Retina (tissue), 1 donor: ENCODE measurements at regions not wholly inside any gene's neighbourhood (a gene's known extent, or its start where the extent isn't known, plus 50 kb on each side); places are given as distances from the start of the nearest gene placed in this dataset.
"Not testable (repeated sequence)": the region's sequence is repeated elsewhere in the genome, so short reads cannot be mapped to it uniquely, and the experiment has no call there.

ENCODE experiments used
- DNase-seq: peaks from one replicate; pipeline ENCODE4 v3.0.0-alpha.2; 2016

DNA sequence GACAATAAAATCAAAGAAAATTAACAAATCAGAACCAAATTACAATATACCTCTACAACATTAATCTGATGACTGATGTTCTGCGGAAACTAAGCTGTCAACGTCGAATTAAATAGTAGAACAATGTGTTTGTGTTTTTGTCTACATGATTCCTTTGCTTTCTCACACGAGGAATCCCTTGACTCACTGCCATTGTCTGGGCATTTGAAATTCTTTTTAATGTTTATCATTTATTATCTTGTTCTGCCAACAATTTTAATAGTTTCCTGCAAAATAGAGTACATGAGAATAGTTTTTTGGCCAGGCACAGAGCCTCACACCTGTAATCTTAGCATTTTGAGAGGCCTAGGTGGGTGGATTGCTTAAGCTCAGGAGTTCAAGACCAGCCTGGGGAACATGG is 76.6 kb upstream of the KRAS start:
- no peak for DNase-seq

DNA sequence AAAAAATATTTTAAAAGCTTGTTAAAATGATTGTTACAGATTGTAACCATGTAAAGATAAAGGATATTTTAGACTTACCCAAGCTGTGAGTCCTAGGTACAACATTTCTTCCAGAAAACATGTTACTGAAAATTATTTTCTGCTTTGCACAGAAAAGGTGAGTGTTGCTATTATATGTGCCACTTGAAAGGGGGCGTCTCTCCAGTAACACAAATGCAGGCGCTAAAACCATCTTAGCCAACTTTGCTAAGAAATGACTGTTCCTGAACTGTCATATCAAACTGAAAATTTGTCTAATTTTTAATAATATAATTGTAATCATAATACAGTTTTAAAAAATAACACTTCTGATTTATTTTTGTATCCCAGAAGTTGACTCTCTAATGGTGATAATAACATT is 75.6 kb upstream of the KRAS start:
- DNase-seq, result no peak

DNA sequence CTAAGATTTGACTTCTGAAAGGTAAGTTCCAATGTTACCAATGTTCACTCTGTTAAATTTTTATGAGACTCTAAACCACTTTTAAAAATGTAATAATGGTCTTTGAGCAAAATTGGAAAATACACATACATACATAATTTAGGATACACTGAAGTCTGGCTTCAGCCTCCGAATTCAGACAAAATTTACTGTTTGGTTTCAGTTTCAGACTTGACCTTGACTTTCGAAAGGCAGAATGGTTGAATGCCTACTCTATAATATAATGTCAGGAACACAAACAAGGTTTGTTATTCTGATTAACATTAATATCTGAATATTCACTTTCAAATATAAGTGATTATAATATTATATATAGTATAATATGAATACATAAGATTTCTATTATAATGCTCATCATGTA is 74.1 kb upstream of the KRAS start:
- no peak for DNase-seq

DNA sequence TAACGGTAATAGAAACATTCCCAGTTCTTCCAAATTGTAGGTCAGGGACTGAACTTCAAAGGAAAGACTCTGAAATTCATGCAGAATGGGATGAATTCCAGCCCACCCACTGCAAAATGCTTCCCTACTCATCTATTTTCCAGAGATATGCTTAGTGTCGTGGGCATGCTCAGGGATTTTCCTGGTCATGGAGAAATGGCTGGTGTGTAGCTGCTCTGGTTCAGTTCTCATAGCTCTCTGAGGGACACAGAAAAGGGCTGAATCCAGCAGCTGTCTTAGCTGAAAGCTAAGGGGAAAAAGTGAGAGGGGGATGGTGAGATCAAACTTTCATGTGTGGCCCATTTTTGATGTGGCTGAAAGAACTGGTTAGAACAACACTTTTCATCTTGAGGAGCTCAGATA is 72.9 kb upstream of the KRAS start:
- no peak for DNase-seq

DNA sequence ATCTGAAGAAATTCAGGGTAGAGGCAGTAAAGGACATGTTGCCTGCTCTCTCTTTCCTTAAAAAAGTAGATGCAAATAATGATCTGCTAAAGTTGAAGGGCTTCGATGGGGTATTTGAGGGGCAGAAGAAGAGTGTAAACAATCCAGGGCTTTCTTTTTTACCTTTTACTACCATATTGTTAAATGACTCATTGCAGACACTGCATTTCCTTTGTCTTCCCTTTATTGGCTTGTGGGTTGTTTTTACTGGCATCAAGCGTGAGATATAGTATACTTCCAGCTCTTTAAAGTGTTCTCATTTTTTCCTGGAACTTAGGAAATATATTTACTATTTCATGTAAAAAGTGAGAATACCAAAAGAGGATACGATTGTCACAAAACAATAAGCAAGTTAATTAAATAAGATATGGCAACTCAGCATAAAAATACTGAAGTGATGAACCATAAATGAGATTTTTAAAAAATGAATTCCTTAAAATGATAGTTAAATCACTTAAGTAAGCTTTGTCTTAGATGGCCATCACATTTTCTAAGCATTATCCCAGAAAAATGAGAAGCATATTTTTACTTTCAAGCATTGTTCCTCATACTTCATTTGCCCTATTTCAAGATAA is 72.3 kb upstream of the KRAS start:
- no peak for DNase-seq

DNA sequence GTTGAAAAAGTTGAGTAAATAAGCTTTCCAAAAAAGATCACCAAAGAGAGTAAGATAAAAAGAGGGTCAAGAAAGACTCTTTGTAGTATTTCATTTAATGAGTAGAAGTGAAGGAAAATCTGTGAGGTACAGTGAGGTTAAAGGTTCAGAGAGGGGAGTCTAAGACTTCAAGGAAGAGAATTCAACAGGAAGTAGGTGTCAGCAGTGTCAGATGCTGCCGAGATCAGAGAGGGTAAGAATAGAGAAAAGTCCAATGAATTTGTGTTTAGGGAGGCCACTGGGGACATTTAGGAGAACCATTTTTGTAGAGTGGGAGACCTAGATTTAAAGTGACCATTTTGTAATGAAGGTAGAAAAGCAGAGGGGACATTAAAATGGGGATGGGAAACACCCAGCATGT is 71.6 kb upstream of the KRAS start:
- DNase-seq, result no peak

DNA sequence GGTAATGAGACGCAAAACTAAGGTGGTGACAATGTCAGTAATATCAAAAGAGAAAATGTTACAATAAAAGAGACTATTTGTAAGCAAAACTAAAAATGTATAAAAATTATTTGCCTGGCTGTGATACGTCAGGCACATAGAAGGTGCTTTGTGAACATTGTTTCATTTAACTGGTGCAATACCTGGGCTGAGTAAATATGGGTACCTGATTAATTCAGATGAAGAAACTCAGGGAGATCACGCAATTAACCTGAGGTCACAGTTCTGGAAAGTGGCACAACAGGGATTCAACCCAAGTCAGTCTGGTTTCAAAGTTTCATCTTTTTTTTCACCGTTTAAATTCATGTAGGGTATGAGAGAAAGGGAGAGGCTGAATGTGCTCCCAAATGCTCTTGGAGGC is 71.0 kb upstream of the KRAS start:
- no peak for DNase-seq

DNA sequence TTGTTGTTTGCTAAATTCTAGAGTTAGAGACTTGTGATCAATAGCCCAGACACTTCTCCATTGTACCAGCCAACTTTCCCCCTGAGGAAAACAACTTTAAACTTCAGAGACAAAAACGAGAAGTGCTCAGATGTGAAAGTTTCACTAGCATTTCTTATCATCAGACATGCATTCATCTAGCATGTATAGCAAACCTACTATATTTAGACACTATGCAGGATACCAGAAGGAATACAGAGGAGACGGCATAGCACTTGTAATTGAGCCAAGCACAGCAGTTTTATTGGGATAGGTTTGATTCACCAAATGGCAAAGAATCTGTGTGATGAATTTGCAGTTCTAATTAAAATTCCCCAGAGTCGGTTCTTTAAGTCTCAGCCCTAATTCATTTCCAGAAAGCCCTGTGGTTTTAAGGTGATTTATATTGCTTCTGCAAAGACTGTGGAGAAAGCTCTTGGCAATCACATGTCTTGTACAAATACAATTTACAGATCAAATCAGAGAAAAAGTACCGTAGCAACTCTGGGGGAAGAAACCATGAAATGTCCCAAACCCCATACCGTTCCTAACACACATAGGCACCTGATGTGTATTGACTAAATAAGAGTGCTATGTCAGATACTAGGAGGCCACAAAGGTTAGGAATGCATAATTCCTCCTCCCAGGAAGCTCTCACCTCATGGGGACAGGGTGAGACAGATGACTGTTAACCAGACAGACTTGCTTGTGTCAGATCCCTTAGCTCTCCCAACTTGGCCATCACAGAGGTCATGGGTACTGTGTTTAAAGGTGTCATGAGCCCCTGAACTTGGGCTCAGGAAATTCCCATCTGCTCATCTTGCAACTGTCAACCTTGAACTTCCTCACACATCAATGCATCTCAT is 69.6 kb upstream of the KRAS start:
- DNase-seq, result no peak

DNA sequence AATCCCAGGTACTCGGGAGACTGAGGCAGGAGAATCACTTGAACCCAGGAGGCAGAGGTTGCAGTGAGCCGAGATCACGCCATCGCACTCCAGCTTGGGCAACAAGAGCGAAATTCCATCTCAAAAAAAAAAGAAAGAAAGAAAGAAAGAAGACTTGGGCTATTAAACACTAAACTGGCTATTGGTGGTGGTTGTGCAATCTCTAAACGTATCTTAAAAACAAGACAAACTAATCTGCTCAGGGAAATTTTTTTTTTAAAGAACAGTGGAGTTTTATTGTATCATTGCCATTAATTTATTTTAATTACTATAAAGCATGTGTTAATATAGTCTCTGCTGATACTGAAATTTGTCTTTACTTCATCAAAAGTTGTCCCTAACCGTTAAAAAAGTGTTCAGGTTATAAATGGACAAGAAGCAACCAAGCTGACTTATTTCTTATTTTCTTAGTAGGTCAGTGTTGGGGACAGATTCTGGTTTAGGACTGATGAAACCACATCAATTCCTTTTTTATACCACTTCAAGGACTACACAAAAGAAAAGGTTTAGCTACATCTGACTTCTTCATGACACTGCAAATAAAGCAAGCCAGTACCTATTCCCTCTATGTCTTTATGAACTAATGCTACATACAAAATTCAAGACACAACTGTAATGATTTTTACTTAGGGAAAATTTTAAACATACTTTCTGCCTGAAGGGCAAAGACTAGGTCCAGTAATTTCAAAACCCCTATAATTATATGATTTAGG is 68.7 kb upstream of the KRAS start:
- no peak for DNase-seq

DNA sequence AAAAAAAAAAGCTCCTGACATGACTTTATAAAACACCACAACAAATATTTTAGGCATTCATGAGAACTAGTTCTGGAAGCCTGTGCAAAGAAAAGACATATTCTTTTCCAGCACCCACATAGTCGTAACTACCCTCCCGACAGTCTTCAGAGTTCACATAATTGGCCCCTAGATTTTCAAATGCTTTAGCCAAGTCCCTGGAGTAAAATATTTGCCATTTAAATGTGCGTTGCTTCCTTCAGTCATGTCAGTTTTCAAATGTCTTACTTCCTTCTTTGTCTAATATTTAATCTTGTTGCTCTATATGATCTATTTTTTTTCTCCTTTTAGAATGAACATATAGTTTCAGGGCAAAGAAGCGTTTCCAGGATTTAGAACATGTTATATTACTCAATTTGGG is 66.8 kb upstream of the KRAS start:
- DNase-seq, result no peak

DNA sequence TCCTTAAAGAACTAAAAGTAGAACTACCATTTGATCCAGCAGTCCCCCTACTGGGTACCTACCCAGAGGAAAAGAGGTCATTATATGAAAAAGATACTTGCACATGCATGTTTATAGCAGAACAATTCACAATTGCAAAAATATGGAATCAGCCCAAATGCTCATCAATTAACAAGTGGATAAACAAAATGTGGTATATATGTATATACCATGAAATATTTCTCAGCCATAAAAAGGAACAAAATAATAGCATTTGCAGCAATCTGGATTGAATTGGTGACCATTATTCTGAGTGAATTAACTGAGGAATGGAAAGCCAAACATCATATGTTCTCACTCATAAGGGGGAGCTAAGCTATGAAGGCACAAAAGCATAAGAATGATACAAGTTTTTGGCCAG is 64.7 kb upstream of the KRAS start:
- DNase-seq, result no peak

DNA sequence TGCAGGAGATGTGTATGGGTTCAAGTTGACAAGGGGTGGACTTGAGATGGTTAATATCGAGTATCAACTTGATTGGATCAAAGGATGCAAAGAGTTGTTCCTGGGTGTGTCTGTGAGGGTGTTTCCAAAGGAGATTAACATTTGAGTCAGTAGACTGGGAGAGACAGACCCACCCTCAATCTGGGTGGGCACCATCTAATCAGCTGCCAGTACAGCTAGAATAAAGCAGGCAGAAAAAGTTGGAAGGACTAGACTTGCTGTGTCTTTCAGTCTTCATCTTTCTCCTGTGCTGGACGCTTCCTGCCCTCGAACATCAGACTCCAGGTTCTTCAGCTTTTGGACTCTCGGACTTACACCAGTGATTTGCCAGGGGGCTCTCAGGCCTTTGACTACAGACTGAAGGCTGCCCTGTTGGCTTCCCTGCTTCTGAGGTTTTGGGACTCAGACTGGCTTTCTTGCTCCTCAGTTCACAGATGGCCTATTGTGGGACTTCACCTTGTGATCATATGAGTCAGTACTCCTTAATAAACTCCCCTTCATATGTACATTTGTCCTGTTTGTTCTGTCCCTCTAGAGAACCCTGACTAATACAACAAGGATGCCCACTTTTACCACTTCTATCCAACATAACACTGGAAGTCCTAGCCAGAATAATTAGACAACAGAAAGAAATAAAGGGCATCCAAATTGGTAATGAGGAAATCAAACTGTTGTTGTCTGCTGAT is 62.7 kb upstream of the KRAS start:
- not testable (repeated sequence) for DNase-seq

DNA sequence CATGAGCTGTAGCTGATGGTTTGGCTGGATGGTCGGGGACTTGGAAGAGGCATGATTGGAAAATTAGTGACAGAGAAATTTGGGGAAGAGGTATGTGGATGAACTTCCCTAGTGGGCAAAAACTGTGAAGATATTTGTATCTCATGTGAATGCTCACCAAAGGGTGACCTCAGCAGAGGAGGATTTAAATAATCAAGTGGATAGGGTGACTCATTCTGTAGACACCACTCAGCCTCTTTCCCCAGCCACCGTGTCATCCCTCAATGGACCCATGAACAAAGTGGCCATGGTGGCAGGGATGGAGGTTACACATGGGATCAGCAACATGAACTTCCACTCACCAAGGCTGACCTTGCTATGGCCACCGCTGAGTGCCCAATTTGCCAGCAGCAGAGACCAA is 60.8 kb upstream of the KRAS start:
- DNase-seq, result no peak

DNA sequence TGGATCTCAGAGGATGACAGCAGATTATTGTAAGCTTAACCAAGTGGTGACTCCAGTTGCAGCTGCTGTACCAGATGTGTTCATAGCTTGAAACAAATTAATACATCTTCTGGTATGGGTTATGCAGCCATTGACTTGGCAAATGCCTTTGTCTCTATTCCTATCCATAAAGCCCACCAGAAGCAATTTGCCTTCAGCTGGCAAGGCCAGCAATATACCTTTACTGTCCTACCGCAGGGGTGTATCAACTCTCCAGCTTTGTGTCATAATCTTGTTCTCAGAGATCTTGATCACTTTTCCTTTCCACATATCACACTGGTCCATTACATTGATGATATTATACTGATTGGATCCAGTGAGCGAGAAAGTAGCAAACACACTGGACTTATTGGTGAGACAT is 59.3 kb upstream of the KRAS start:
- DNase-seq, result not testable (repeated sequence)

DNA sequence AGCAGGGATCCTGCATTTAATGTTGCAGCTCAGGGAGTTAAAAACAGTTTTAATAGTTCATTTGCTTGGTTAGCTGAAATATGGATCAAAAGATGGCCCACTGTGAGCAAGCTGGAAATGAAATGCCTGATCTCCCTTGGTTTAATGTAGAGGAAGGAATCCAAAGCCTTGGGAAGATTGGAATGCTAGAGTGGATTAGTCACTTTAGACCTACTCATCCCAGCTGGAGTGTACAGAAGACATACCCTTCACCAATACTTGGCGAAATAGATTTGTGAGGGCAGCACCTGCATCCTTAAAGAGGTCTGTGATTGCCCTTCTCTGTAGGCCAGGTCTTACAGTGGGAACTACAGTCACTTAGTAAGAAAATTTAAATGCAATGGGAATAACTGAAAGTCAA is 58.0 kb upstream of the KRAS start:
- no peak for DNase-seq

DNA sequence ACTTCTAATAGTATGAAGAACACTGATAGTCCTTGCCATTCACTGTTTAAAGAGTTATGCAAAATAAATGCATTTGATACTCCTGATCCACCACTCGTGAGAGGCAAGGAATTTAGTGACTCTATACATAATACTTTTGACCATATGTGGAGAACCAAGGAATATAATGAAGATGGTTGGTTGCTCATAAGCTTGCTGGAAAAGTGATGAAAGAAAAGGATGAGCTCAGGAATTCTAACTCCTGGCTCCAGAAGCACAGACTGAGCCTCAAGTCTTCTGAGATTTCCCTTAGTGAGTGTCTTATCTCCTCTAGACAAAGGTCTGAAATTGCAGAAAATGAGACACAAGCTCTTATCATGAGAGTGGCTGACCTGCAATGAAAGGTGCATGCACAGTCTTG is 57.1 kb upstream of the KRAS start:
- DNase-seq, result no peak

DNA sequence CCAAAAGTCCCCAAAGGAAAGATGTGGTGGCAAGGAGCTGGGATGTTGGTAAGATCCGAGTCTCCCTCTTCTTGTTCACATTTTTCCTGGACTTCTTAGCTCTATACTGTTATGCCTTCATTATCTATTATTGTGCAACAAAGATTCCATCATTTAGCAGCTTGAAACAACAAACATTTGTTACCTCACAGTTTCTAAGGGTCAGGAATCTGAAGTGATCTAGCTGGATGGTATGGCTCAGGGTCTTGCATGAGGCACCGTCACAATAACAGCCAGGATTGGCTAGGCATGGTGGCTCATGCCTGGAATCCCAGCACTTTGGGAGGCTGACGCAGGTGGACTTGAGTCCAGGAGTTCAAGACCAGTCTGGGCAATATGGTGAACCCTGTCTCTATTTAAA is 51.1 kb upstream of the KRAS start:
- no peak for DNase-seq
